GM10266 (cell line): ENCODE measurements at regions not wholly inside any gene's neighbourhood (a gene's known extent, or its start where the extent isn't known, plus 50 kb on each side); places are given as distances from the start of the nearest gene placed in this dataset.

Source experiments
- DNase-seq: peaks from one replicate; pipeline ENCODE4 v3.0.0; 2012; ENCODE audit errors: extremely low spot score
- CTCF ChIP-seq: IDR thresholded peaks from 2 replicates; pipeline ENCODE4 v1.5.1; 2012; ENCODE audit warnings: mild to moderate bottlenecking, low read depth; ENCODE audit not compliant: control insufficient read depth, insufficient read depth; ENCODE audit errors: missing control alignments

GRCh38 chr1:235918032-235918431 is 51.3 kb upstream of the LYST start:
- no peak for TF ChIP-seq CTCF
- DNase-seq = no peak

- TF ChIP-seq CTCF = no peak
- DNase-seq = peak; percentile 74
Measured at GRCh38 chr1:235917267-235917811, 50.6 kb upstream of the LYST start.
